ENCODE measurements at regions not wholly inside any gene's neighbourhood (a gene's known extent, or its start where the extent isn't known, plus 50 kb on each side); places are given as distances from the start of the nearest gene placed in this dataset.

GRCh38 chr6:87951751-87952150 lies 95.9 kb upstream of the SPACA1 start:
- H3K4me1 ChIP-seq (ENCODE audit: control insufficient read depth, insufficient read depth, low read length): no peaks in the 10 kb centered on the region
- no peak overlapping the region for H3K9ac ChIP-seq (ENCODE audit: low read depth, low read length)
- H3K4me3 ChIP-seq (ENCODE audit: low read depth, low read length): no peak overlapping the region
- H3K27me3 ChIP-seq (ENCODE audit: control insufficient read depth, insufficient read depth, low read length): no peaks in the 10 kb centered on the region
- no peaks in the 10 kb centered on the region for H3K36me3 ChIP-seq (ENCODE audit: control insufficient read depth, insufficient read depth, low read length)
- H3K9me3 ChIP-seq (ENCODE audit: control insufficient read depth, insufficient read depth, low read length): no peaks in the 10 kb centered on the region

GRCh38 chr6:87950614-87951013 lies 97.0 kb upstream of the SPACA1 start:
- no peaks in the 10 kb centered on the region for H3K36me3 ChIP-seq (ENCODE audit: control insufficient read depth, insufficient read depth, low read length)
- H3K4me1 ChIP-seq (ENCODE audit: control insufficient read depth, insufficient read depth, low read length): no peaks in the 10 kb centered on the region
- no peak overlapping the region for H3K9ac ChIP-seq (ENCODE audit: low read depth, low read length)
- H3K27me3 ChIP-seq (ENCODE audit: control insufficient read depth, insufficient read depth, low read length): no peaks in the 10 kb centered on the region
- H3K9me3 ChIP-seq (ENCODE audit: control insufficient read depth, insufficient read depth, low read length): no peaks in the 10 kb centered on the region
- no peak overlapping the region for H3K4me3 ChIP-seq (ENCODE audit: low read depth, low read length)

GRCh38 chr6:87949194-87949593 lies 98.4 kb upstream of the SPACA1 start:
- no peaks in the 10 kb centered on the region for H3K9me3 ChIP-seq (ENCODE audit: control insufficient read depth, insufficient read depth, low read length)
- no peaks in the 10 kb centered on the region for H3K36me3 ChIP-seq (ENCODE audit: control insufficient read depth, insufficient read depth, low read length)
- H3K27me3 ChIP-seq (ENCODE audit: control insufficient read depth, insufficient read depth, low read length): no peaks in the 10 kb centered on the region
- H3K4me1 ChIP-seq (ENCODE audit: control insufficient read depth, insufficient read depth, low read length): no peaks in the 10 kb centered on the region
- H3K9ac ChIP-seq (ENCODE audit: low read depth, low read length): no peak overlapping the region
- H3K4me3 ChIP-seq (ENCODE audit: low read depth, low read length): no peak overlapping the region

- Histone ChIP-seq H3K4me1 (ENCODE audit: control insufficient read depth, insufficient read depth, low read length) (no peaks in the 10 kb centered on the region), H3K27me3 (ENCODE audit: control insufficient read depth, insufficient read depth, low read length) (no peaks in the 10 kb centered on the region), H3K4me3 (ENCODE audit: low read depth, low read length) (no peak overlapping the region), H3K9ac (ENCODE audit: low read depth, low read length) (no peak overlapping the region), H3K9me3 (ENCODE audit: control insufficient read depth, insufficient read depth, low read length) (no peaks in the 10 kb centered on the region), H3K36me3 (ENCODE audit: control insufficient read depth, insufficient read depth, low read length) (no peaks in the 10 kb centered on the region)
Observed at GRCh38 chr6:87946669-87947068, 101.0 kb upstream of the SPACA1 start.

- Histone ChIP-seq H3K27me3 (ENCODE audit: control insufficient read depth, insufficient read depth, low read length) (no peaks in the 10 kb centered on the region), H3K9ac (ENCODE audit: low read depth, low read length) (no peak overlapping the region), H3K9me3 (ENCODE audit: control insufficient read depth, insufficient read depth, low read length) (no peaks in the 10 kb centered on the region)
Observed at GRCh38 chr6:87945966-87946365, 101.7 kb upstream of the SPACA1 start.

GRCh38 chr6:87945181-87945580 lies 102.5 kb upstream of the SPACA1 start:
- Histone ChIP-seq H3K4me3 (ENCODE audit: low read depth, low read length) (no peak overlapping the region), H3K27me3 (ENCODE audit: control insufficient read depth, insufficient read depth, low read length) (no peaks in the 10 kb centered on the region), H3K4me1 (ENCODE audit: control insufficient read depth, insufficient read depth, low read length) (no peaks in the 10 kb centered on the region)

More at GRCh38 chr6:87945966-87946365, 101.7 kb upstream of the SPACA1 start:
- H3K4me1 ChIP-seq (ENCODE audit: control insufficient read depth, insufficient read depth, low read length): no peaks in the 10 kb centered on the region
- no peak overlapping the region for H3K4me3 ChIP-seq (ENCODE audit: low read depth, low read length)
- H3K36me3 ChIP-seq (ENCODE audit: control insufficient read depth, insufficient read depth, low read length): no peaks in the 10 kb centered on the region

GRCh38 chr6:87944541-87944954 lies 103.1 kb upstream of the SPACA1 start:
- H3K9ac ChIP-seq (ENCODE audit: low read depth, low read length): no peak overlapping the region
- H3K27me3 ChIP-seq (ENCODE audit: control insufficient read depth, insufficient read depth, low read length): no peaks in the 10 kb centered on the region
- H3K36me3 ChIP-seq (ENCODE audit: control insufficient read depth, insufficient read depth, low read length): no peaks in the 10 kb centered on the region
- no peaks in the 10 kb centered on the region for H3K9me3 ChIP-seq (ENCODE audit: control insufficient read depth, insufficient read depth, low read length)
- H3K4me1 ChIP-seq (ENCODE audit: control insufficient read depth, insufficient read depth, low read length): no peaks in the 10 kb centered on the region
- no peak overlapping the region for H3K4me3 ChIP-seq (ENCODE audit: low read depth, low read length)

More at GRCh38 chr6:87945181-87945580, 102.5 kb upstream of the SPACA1 start:
- no peaks in the 10 kb centered on the region for H3K36me3 ChIP-seq (ENCODE audit: control insufficient read depth, insufficient read depth, low read length)
- no peaks in the 10 kb centered on the region for H3K9me3 ChIP-seq (ENCODE audit: control insufficient read depth, insufficient read depth, low read length)
- no peak overlapping the region for H3K9ac ChIP-seq (ENCODE audit: low read depth, low read length)

GRCh38 chr6:87943191-87943590 lies 104.5 kb upstream of the SPACA1 start:
- Histone ChIP-seq H3K4me1 (ENCODE audit: control insufficient read depth, insufficient read depth, low read length) (peaks cover 6% of the 10 kb centered on the region), H3K9ac (ENCODE audit: low read depth, low read length) (no peak overlapping the region), H3K9me3 (ENCODE audit: control insufficient read depth, insufficient read depth, low read length) (no peaks in the 10 kb centered on the region), H3K4me3 (ENCODE audit: low read depth, low read length) (no peak overlapping the region), H3K36me3 (ENCODE audit: control insufficient read depth, insufficient read depth, low read length) (no peaks in the 10 kb centered on the region), H3K27me3 (ENCODE audit: control insufficient read depth, insufficient read depth, low read length) (no peaks in the 10 kb centered on the region)

- Histone ChIP-seq H3K9ac (ENCODE audit: low read depth, low read length) (no peak overlapping the region), H3K4me1 (ENCODE audit: control insufficient read depth, insufficient read depth, low read length) (peaks cover 6% of the 10 kb centered on the region), H3K4me3 (ENCODE audit: low read depth, low read length) (no peak overlapping the region), H3K9me3 (ENCODE audit: control insufficient read depth, insufficient read depth, low read length) (no peaks in the 10 kb centered on the region), H3K27me3 (ENCODE audit: control insufficient read depth, insufficient read depth, low read length) (no peaks in the 10 kb centered on the region), H3K36me3 (ENCODE audit: control insufficient read depth, insufficient read depth, low read length) (no peaks in the 10 kb centered on the region)
Observed at GRCh38 chr6:87941556-87942358, 105.9 kb upstream of the SPACA1 start.

- peaks cover 6% of the 10 kb centered on the region for H3K4me1 ChIP-seq (ENCODE audit: control insufficient read depth, insufficient read depth, low read length)
- H3K27me3 ChIP-seq (ENCODE audit: control insufficient read depth, insufficient read depth, low read length): no peaks in the 10 kb centered on the region
Observed at GRCh38 chr6:87939776-87940175, 107.9 kb upstream of the SPACA1 start.

GRCh38 chr6:87938287-87938686 lies 109.4 kb upstream of the SPACA1 start:
- Histone ChIP-seq H3K27me3 (ENCODE audit: control insufficient read depth, insufficient read depth, low read length) (no peaks in the 10 kb centered on the region), H3K4me1 (ENCODE audit: control insufficient read depth, insufficient read depth, low read length) (peaks cover 6% of the 10 kb centered on the region), H3K4me3 (ENCODE audit: low read depth, low read length) (no peak overlapping the region), H3K9me3 (ENCODE audit: control insufficient read depth, insufficient read depth, low read length) (no peaks in the 10 kb centered on the region), H3K36me3 (ENCODE audit: control insufficient read depth, insufficient read depth, low read length) (no peaks in the 10 kb centered on the region), H3K9ac (ENCODE audit: low read depth, low read length) (no peak overlapping the region)

More at GRCh38 chr6:87939776-87940175, 107.9 kb upstream of the SPACA1 start:
- Histone ChIP-seq H3K9ac (ENCODE audit: low read depth, low read length) (no peak overlapping the region), H3K9me3 (ENCODE audit: control insufficient read depth, insufficient read depth, low read length) (no peaks in the 10 kb centered on the region), H3K36me3 (ENCODE audit: control insufficient read depth, insufficient read depth, low read length) (no peaks in the 10 kb centered on the region), H3K4me3 (ENCODE audit: low read depth, low read length) (no peak overlapping the region)

GRCh38 chr6:87936065-87936464 lies 111.6 kb upstream of the SPACA1 start:
- Histone ChIP-seq H3K9me3 (ENCODE audit: control insufficient read depth, insufficient read depth, low read length) (no peaks in the 10 kb centered on the region), H3K4me3 (ENCODE audit: low read depth, low read length) (no peak overlapping the region), H3K4me1 (ENCODE audit: control insufficient read depth, insufficient read depth, low read length) (peaks cover 16% of the 10 kb centered on the region), H3K27me3 (ENCODE audit: control insufficient read depth, insufficient read depth, low read length) (no peaks in the 10 kb centered on the region), H3K36me3 (ENCODE audit: control insufficient read depth, insufficient read depth, low read length) (no peaks in the 10 kb centered on the region), H3K9ac (ENCODE audit: low read depth, low read length) (no peak overlapping the region)

Measured in iPS-15b (cell line).